ENCODE measurements at regions not wholly inside any gene's neighbourhood (a gene's known extent, or its start where the extent isn't known, plus 50 kb on each side); places are given as distances from the start of the nearest gene placed in this dataset.

GRCh38 chr10:35728341-35728740, 86.2 kb upstream of the FZD8 start:
- Histone ChIP-seq H3K4me1 (ENCODE audit: control insufficient read depth, insufficient read depth, low read length) (no peaks in the 10 kb centered on the region), H3K36me3 (ENCODE audit: control insufficient read depth, insufficient read depth, low read length, severe bottlenecking) (no peaks in the 10 kb centered on the region), H3K9ac (ENCODE audit: low read length) (no peak overlapping the region)

GRCh38 chr10:35726846-35727245, 84.8 kb upstream of the FZD8 start:
- Histone ChIP-seq H3K9me3 (ENCODE audit: control insufficient read depth, low read length) (no peaks in the 10 kb centered on the region), H3K27me3 (replicated peaks; ENCODE audit: control insufficient read depth, insufficient read depth, low read length) (peaks cover 16% of the 10 kb centered on the region), H3K36me3 (ENCODE audit: control insufficient read depth, insufficient read depth, low read length, severe bottlenecking) (no peaks in the 10 kb centered on the region), H3K9ac (ENCODE audit: low read length) (no peak overlapping the region), H3K4me1 (ENCODE audit: control insufficient read depth, insufficient read depth, low read length) (no peaks in the 10 kb centered on the region), H3K4me3 (ENCODE audit: low read length) (no peak overlapping the region)
- no peak for DNase-seq (ENCODE audit: low read depth)

More at GRCh38 chr10:35728341-35728740, 86.2 kb upstream of the FZD8 start:
- Histone ChIP-seq H3K27me3 (replicated peaks; ENCODE audit: control insufficient read depth, insufficient read depth, low read length) (peaks cover 5% of the 10 kb centered on the region), H3K4me3 (ENCODE audit: low read length) (no peak overlapping the region), H3K9me3 (ENCODE audit: control insufficient read depth, low read length) (no peaks in the 10 kb centered on the region)
- no peak for DNase-seq (ENCODE audit: low read depth)

- no peaks in the 10 kb centered on the region for H3K9me3 ChIP-seq (ENCODE audit: control insufficient read depth, low read length)
- H3K9ac ChIP-seq (ENCODE audit: low read length) = no peak overlapping the region
- peaks cover 16% of the 10 kb centered on the region for H3K27me3 ChIP-seq (replicated peaks; ENCODE audit: control insufficient read depth, insufficient read depth, low read length)
- DNase-seq (ENCODE audit: low read depth) = no peak
- no peaks in the 10 kb centered on the region for H3K4me1 ChIP-seq (ENCODE audit: control insufficient read depth, insufficient read depth, low read length)
- no peaks in the 10 kb centered on the region for H3K36me3 ChIP-seq (ENCODE audit: control insufficient read depth, insufficient read depth, low read length, severe bottlenecking)
- H3K4me3 ChIP-seq (ENCODE audit: low read length) = no peak overlapping the region
Measured at GRCh38 chr10:35723992-35724391, 81.9 kb upstream of the FZD8 start.

GRCh38 chr10:35723059-35723458, 81.0 kb upstream of the FZD8 start:
- H3K4me1 ChIP-seq (ENCODE audit: control insufficient read depth, insufficient read depth, low read length) = no peaks in the 10 kb centered on the region
- H3K9ac ChIP-seq (ENCODE audit: low read length) = no peak overlapping the region
- H3K9me3 ChIP-seq (ENCODE audit: control insufficient read depth, low read length) = no peaks in the 10 kb centered on the region
- H3K27me3 ChIP-seq (replicated peaks; ENCODE audit: control insufficient read depth, insufficient read depth, low read length) = peaks cover 16% of the 10 kb centered on the region
- no peak overlapping the region for H3K4me3 ChIP-seq (ENCODE audit: low read length)
- no peaks in the 10 kb centered on the region for H3K36me3 ChIP-seq (ENCODE audit: control insufficient read depth, insufficient read depth, low read length, severe bottlenecking)
- no peak for DNase-seq (ENCODE audit: low read depth)

- Histone ChIP-seq H3K9me3 (ENCODE audit: control insufficient read depth, low read length) (no peaks in the 10 kb centered on the region), H3K9ac (ENCODE audit: low read length) (no peak overlapping the region), H3K36me3 (ENCODE audit: control insufficient read depth, insufficient read depth, low read length, severe bottlenecking) (no peaks in the 10 kb centered on the region), H3K4me3 (ENCODE audit: low read length) (no peak overlapping the region), H3K4me1 (ENCODE audit: control insufficient read depth, insufficient read depth, low read length) (no peaks in the 10 kb centered on the region), H3K27me3 (replicated peaks; ENCODE audit: control insufficient read depth, insufficient read depth, low read length) (peaks cover 16% of the 10 kb centered on the region)
- no peak for DNase-seq (ENCODE audit: low read depth)
Measured at GRCh38 chr10:35722636-35723035, 80.5 kb upstream of the FZD8 start.

GRCh38 chr10:35722226-35722625, 80.1 kb upstream of the FZD8 start:
- DNase-seq (ENCODE audit: low read depth) = no peak
- no peak overlapping the region for H3K4me3 ChIP-seq (ENCODE audit: low read length)
- peaks cover 16% of the 10 kb centered on the region for H3K27me3 ChIP-seq (replicated peaks; ENCODE audit: control insufficient read depth, insufficient read depth, low read length)
- no peaks in the 10 kb centered on the region for H3K9me3 ChIP-seq (ENCODE audit: control insufficient read depth, low read length)
- H3K9ac ChIP-seq (ENCODE audit: low read length) = no peak overlapping the region
- H3K4me1 ChIP-seq (ENCODE audit: control insufficient read depth, insufficient read depth, low read length) = no peaks in the 10 kb centered on the region
- no peaks in the 10 kb centered on the region for H3K36me3 ChIP-seq (ENCODE audit: control insufficient read depth, insufficient read depth, low read length, severe bottlenecking)

- no peaks in the 10 kb centered on the region for H3K9me3 ChIP-seq (ENCODE audit: control insufficient read depth, low read length)
- H3K36me3 ChIP-seq (ENCODE audit: control insufficient read depth, insufficient read depth, low read length, severe bottlenecking) = no peaks in the 10 kb centered on the region
- H3K4me3 ChIP-seq (ENCODE audit: low read length) = no peak overlapping the region
- H3K9ac ChIP-seq (ENCODE audit: low read length) = no peak overlapping the region
- no peaks in the 10 kb centered on the region for H3K4me1 ChIP-seq (ENCODE audit: control insufficient read depth, insufficient read depth, low read length)
- no peak for DNase-seq (ENCODE audit: low read depth)
- H3K27me3 ChIP-seq (replicated peaks; ENCODE audit: control insufficient read depth, insufficient read depth, low read length) = peaks cover 16% of the 10 kb centered on the region
Measured at GRCh38 chr10:35720366-35720765, 78.3 kb upstream of the FZD8 start.

GRCh38 chr10:35716776-35717175, 74.7 kb upstream of the FZD8 start:
- DNase-seq (ENCODE audit: low read depth) = no peak
- Histone ChIP-seq H3K36me3 (ENCODE audit: control insufficient read depth, insufficient read depth, low read length, severe bottlenecking) (no peaks in the 10 kb centered on the region), H3K27me3 (replicated peaks; ENCODE audit: control insufficient read depth, insufficient read depth, low read length) (peaks cover 1% of the 10 kb centered on the region), H3K9me3 (ENCODE audit: control insufficient read depth, low read length) (peaks cover 6% of the 10 kb centered on the region), H3K9ac (ENCODE audit: low read length) (no peak overlapping the region), H3K4me1 (ENCODE audit: control insufficient read depth, insufficient read depth, low read length) (no peaks in the 10 kb centered on the region), H3K4me3 (ENCODE audit: low read length) (no peak overlapping the region)

GRCh38 chr10:35712486-35712885, 70.4 kb upstream of the FZD8 start:
- H3K9me3 ChIP-seq (ENCODE audit: control insufficient read depth, low read length) = peaks cover 6% of the 10 kb centered on the region
- DNase-seq (ENCODE audit: low read depth) = no peak
- H3K4me3 ChIP-seq (ENCODE audit: low read length) = no peak overlapping the region
- H3K4me1 ChIP-seq (ENCODE audit: control insufficient read depth, insufficient read depth, low read length) = no peaks in the 10 kb centered on the region
- H3K27me3 ChIP-seq (replicated peaks; ENCODE audit: control insufficient read depth, insufficient read depth, low read length) = peaks cover 9% of the 10 kb centered on the region
- no peaks in the 10 kb centered on the region for H3K36me3 ChIP-seq (ENCODE audit: control insufficient read depth, insufficient read depth, low read length, severe bottlenecking)
- no peak overlapping the region for H3K9ac ChIP-seq (ENCODE audit: low read length)

GRCh38 chr10:35711615-35712411, 69.7 kb upstream of the FZD8 start:
- no peaks in the 10 kb centered on the region for H3K36me3 ChIP-seq (ENCODE audit: control insufficient read depth, insufficient read depth, low read length, severe bottlenecking)
- H3K9me3 ChIP-seq (ENCODE audit: control insufficient read depth, low read length) = peaks cover 10% of the 10 kb centered on the region
- no peaks in the 10 kb centered on the region for H3K4me1 ChIP-seq (ENCODE audit: control insufficient read depth, insufficient read depth, low read length)
- no peak overlapping the region for H3K4me3 ChIP-seq (ENCODE audit: low read length)
- H3K27me3 ChIP-seq (replicated peaks; ENCODE audit: control insufficient read depth, insufficient read depth, low read length) = peaks cover 9% of the 10 kb centered on the region
- no peak for DNase-seq (ENCODE audit: low read depth)
- no peak overlapping the region for H3K9ac ChIP-seq (ENCODE audit: low read length)

- Histone ChIP-seq H3K9me3 (ENCODE audit: control insufficient read depth, low read length) (peaks cover 11% of the 10 kb centered on the region), H3K4me3 (ENCODE audit: low read length) (no peak overlapping the region), H3K36me3 (ENCODE audit: control insufficient read depth, insufficient read depth, low read length, severe bottlenecking) (no peaks in the 10 kb centered on the region), H3K27me3 (replicated peaks; ENCODE audit: control insufficient read depth, insufficient read depth, low read length) (peaks cover 9% of the 10 kb centered on the region), H3K4me1 (ENCODE audit: control insufficient read depth, insufficient read depth, low read length) (no peaks in the 10 kb centered on the region), H3K9ac (ENCODE audit: low read length) (no peak overlapping the region)
- DNase-seq (ENCODE audit: low read depth) = peak; percentile 12
Measured at GRCh38 chr10:35707642-35708425, 65.7 kb upstream of the FZD8 start.

Data from adipocyte (in vitro differentiated cells).